Vagina (tissue), 2 donors: ENCODE measurements at regions not wholly inside any gene's neighbourhood (a gene's known extent, or its start where the extent isn't known, plus 50 kb on each side); places are given as distances from the start of the nearest gene placed in this dataset.

Source experiments
- CTCF ChIP-seq, 3 experiments: fragments of 450-650 bp in 2 of 3; fragments of 200-600 bp in 1 of 3; sonication (generic) in 1 of 3; IDR thresholded peaks; one replicate each; pipeline ENCODE4 v1.5.1; 2017 to 2019; ENCODE audit warnings: antibody characterized with exemption in 3 of 3, mild to moderate bottlenecking in 2 of 3, moderate library complexity in 2 of 3
- POLR2A ChIP-seq, 2 donors: fragments of 450-650 bp; IDR thresholded peaks; one replicate each; pipeline ENCODE4 v1.6.1; 2017; ENCODE audit warnings: antibody characterized with exemption in 2 of 2, mild to moderate bottlenecking in 2 of 2, moderate library complexity in 2 of 2
- POLR2AphosphoS5 ChIP-seq, 2 donors: sonication (generic); formaldehyde crosslinking; IDR thresholded peaks; one replicate each; pipeline ENCODE4 v1.9.0; 2017; ENCODE audit warnings: antibody characterized with exemption in 2 of 2, mild to moderate bottlenecking in 2 of 2, low read depth in 1 of 2; ENCODE audit not compliant: insufficient read depth in 1 of 2

GRCh38 chr15:101573951-101574350 is 78.2 kb downstream of the TM2D3 start:
- no peak for TF ChIP-seq CTCF (IDR thresholded peaks at IDR 0.05)
- TF ChIP-seq POLR2AphosphoS5 (IDR thresholded peaks at IDR 0.05; ENCODE audit: insufficient read depth in 1 of 2, low read depth in 1 of 2): no peak
- no peak for TF ChIP-seq POLR2A (IDR thresholded peaks at IDR 0.05)
